Heart right ventricle (tissue), 16 donors: ENCODE measurements at regions not wholly inside any gene's neighbourhood (a gene's known extent, or its start where the extent isn't known, plus 50 kb on each side); places are given as distances from the start of the nearest gene placed in this dataset.
A peak's percentile ranks its signal among the peaks of the same experiment; 100 is the strongest.

Experiments used
- ATAC-seq, 8 donors: fragments of 200-7000 bp; cut with Tn5 transposase; one replicate each; pipeline ENCODE4 v1.9.1; 2020; ENCODE audit warnings: mild to moderate bottlenecking in 8 of 8, moderate library complexity in 8 of 8, moderate number of reproducible peaks in 1 of 8
- DNase-seq, 2 donors: peaks; one replicate each; pipeline ENCODE4 v3.0.0-alpha.2; 2020
- H3K27ac ChIP-seq, 10 donors: fragments of 200-600 bp; sonication (generic) in 2 of 10; one replicate each; pipeline versions ENCODE4 v1.5.0 to v1.8.0; 2020 to 2022; ENCODE audit warnings: mild to moderate bottlenecking in 3 of 10
- H3K27me3 ChIP-seq, 7 donors: fragments of 200-600 bp; one replicate each; pipeline ENCODE4 v1.8.0; 2021 to 2022; ENCODE audit warnings: mild to moderate bottlenecking in 2 of 7
- H3K36me3 ChIP-seq, 9 donors: fragments of 200-600 bp; sonication (generic) in 1 of 9; one replicate each; pipeline versions ENCODE4 v1.5.0 to v1.8.0; 2020 to 2022; ENCODE audit warnings: mild to moderate bottlenecking in 2 of 9
- H3K4me1 ChIP-seq, 9 donors: fragments of 200-600 bp; sonication (generic) in 1 of 9; one replicate each; pipeline versions ENCODE4 v1.5.0 to v1.8.0; 2020 to 2022; ENCODE audit warnings: mild to moderate bottlenecking in 4 of 9
- H3K4me3 ChIP-seq, 10 donors: fragments of 200-600 bp; sonication (generic) in 2 of 10; one replicate each; pipeline versions ENCODE4 v1.5.0 to v1.8.0; 2020 to 2022; ENCODE audit warnings: mild to moderate bottlenecking in 7 of 10, moderate library complexity in 2 of 10
- H3K9me3 ChIP-seq, 11 donors: fragments of 200-600 bp in 10 of 11; sonication (generic) in 2 of 11; one replicate each; pipeline versions ENCODE4 v1.5.0 to v1.8.0; 2013 to 2022; ENCODE audit warnings: mild to moderate bottlenecking in 2 of 11, control low read depth in 1 of 11, moderate library complexity in 1 of 11
- CTCF ChIP-seq, 9 donors: fragments of 200-600 bp; sonication (generic) in 2 of 9; IDR thresholded peaks; one replicate each; pipeline versions ENCODE4 v1.5.0 to v1.8.0; 2021 to 2022; ENCODE audit warnings: antibody characterized with exemption in 9 of 9, mild to moderate bottlenecking in 5 of 9, moderate library complexity in 1 of 9
- WGBS, 2 donors: extraction: QIAGEN DNeasy Blood & Tissue Kit; methylation state at CpG; one replicate each; pipeline ENCODE4 v1.1.7; 2013; ENCODE audit warnings: inconsistent platforms in 1 of 2; 5-methylcytosine and 5-hydroxymethylcytosine counted together
- intact Hi-C, 10 donors: fragments of 100-400 bp; cut with DNase I; formaldehyde crosslinking; loops; one replicate each; pipeline versions ENCODE4 v1.11.1 to v1.14.2; 2022
- donor health status: Arrhythmogenic right ventricular cardiomyopathy.
- donor health status: ischemic (EF 13 %, LVEDD 7.1; RV severe dilation, severe dysfunction).
- donor health status: healthy with polysubstance abuse.
- donor health status: DM: no; HTN: yes; CAD: no.
- donor health status: DM: no; HTN: no; CAD: no.
- donor health status: ischemic (EF 25% LVEDD 6.9; RV normal size, moderate dysfunction).
- donor health status: ischemic (EF 25% LVEDD 5.7; RV mildly dilated, moderate dysfunction).
- donor health status: healthy.
- donor health status: DM: yes; HTN: yes; CAD: no.
- donor health status: Ischemic cardiomyopathy.
- donor health status: ischemic (EF 35%, LVEDD 5.7; RV mildly dilated, moderate dysfunction).
- donor health status: nonischemic (EF 11% LVEDD 7.7; RV severe dilation, severe dysfunction).
- donor health status: DM: yes; HTN: yes; CAD: no.
- donor health status: PGD.
- donor health status: ischemic (EF 29% LVEDD 5.4; RV normal size, mild dysfunction).
- donor health status: nonischemic (EF 23%, LVEDD 6.1; RV moderate dilation, normal function).

GRCh38 chr16:10332775-10333174, 53.1 kb upstream of the ATF7IP2 start:
- peaks cover 0 to 23% (median 0%) of the 10 kb centered on the region in 9 donors for H3K4me1 ChIP-seq
- intact Hi-C loops = loop anchor here in 2 of 10 donors (5.0 to 10.0 kb wide), 2 partner anchors 50 to 52 kb away; partner anchors contain the start of gene ATF7IP2 (in 1 of the 2)
- TF ChIP-seq CTCF (IDR thresholded peaks at IDR 0.05) = no peak
- 81 to 89% methylated on average over 7 of the region's 7 CpGs for WGBS, 2 donors
- ATAC-seq (no peak), DNase-seq (no peak)
- peak overlapping the region in 7 of 10 donors; percentile 27 to 80 (median 74) for H3K27ac ChIP-seq
- no peaks in the 10 kb centered on the region for H3K9me3 ChIP-seq
- no peaks in the 10 kb centered on the region for H3K27me3 ChIP-seq
- no peak overlapping the region for H3K4me3 ChIP-seq
- no peaks in the 10 kb centered on the region for H3K36me3 ChIP-seq

GRCh38 chr16:10333321-10334032, 52.4 kb upstream of the ATF7IP2 start:
- H3K4me1 ChIP-seq = peaks cover 0 to 23% (median 0%) of the 10 kb centered on the region in 9 donors
- DNase-seq (no peak), ATAC-seq (no peak)
- WGBS, 2 donors = 94 to 95% methylated on average over 10 of the region's 10 CpGs
- H3K4me3 ChIP-seq = no peak overlapping the region
- intact Hi-C loops = loop anchor here in 2 of 10 donors (5.0 to 10.0 kb wide), 2 partner anchors 49 to 51 kb away; partner anchors contain the start of gene ATF7IP2 (in 1 of the 2)
- TF ChIP-seq CTCF (IDR thresholded peaks at IDR 0.05) = no peak
- H3K27ac ChIP-seq = peak overlapping the region in 6 of 10 donors; percentile 31 to 80 (median 69)
- H3K36me3 ChIP-seq = no peaks in the 10 kb centered on the region
- H3K9me3 ChIP-seq = peaks cover 0 to 3% (median 0%) of the 10 kb centered on the region in 11 donors
- no peaks in the 10 kb centered on the region for H3K27me3 ChIP-seq

- H3K4me1 ChIP-seq = peaks cover 0 to 23% (median 0%) of the 10 kb centered on the region in 9 donors
- 79 to 83% methylated on average over 12 of the region's 12 CpGs for WGBS, 2 donors
- H3K27ac ChIP-seq = no peak overlapping the region
- no peak for DNase-seq
- no peak for ATAC-seq
- H3K36me3 ChIP-seq = no peaks in the 10 kb centered on the region
- TF ChIP-seq CTCF (IDR thresholded peaks at IDR 0.05) = no peak
- H3K27me3 ChIP-seq = no peaks in the 10 kb centered on the region
- intact Hi-C loops = loop anchor here in 1 of 10 donors (10.0 kb wide), 1 partner anchor 49 kb away; the partner anchor contains the start of gene ATF7IP2
- H3K4me3 ChIP-seq = no peak overlapping the region
- H3K9me3 ChIP-seq = peaks cover 0 to 23% (median 10%) of the 10 kb centered on the region in 11 donors
Measured at GRCh38 chr16:10335681-10336080, 50.2 kb upstream of the ATF7IP2 start.
